ENCODE measurements at regions not wholly inside any gene's neighbourhood (a gene's known extent, or its start where the extent isn't known, plus 50 kb on each side); places are given as distances from the start of the nearest gene placed in this dataset.

- TF ChIP-seq CTCF (IDR thresholded peaks at IDR 0.05), result no peak
- no peak for TF ChIP-seq POLR2AphosphoS5 (IDR thresholded peaks at IDR 0.05)
- TF ChIP-seq POLR2A (IDR thresholded peaks at IDR 0.05), result no peak
Measured at GRCh38 chr4:142955501-142955900, 109.4 kb upstream of the INPP4B start.

Data from stomach (tissue), 4 donors.